ENCODE measurements at regions not wholly inside any gene's neighbourhood (a gene's known extent, or its start where the extent isn't known, plus 50 kb on each side); places are given as distances from the start of the nearest gene placed in this dataset.

GRCh38 chr16:79409978-79410377 lies 190.6 kb downstream of the MAF start:
- no peaks in the 10 kb centered on the region for H3K27me3 ChIP-seq
- H3K4me3 ChIP-seq: no peak overlapping the region
- H3K36me3 ChIP-seq: no peaks in the 10 kb centered on the region
- no peak overlapping the region for H3K27ac ChIP-seq
- 79 to 89% methylated on average over 9 of the region's 9 CpGs for WGBS, 2 donors
- no peaks in the 10 kb centered on the region for H3K4me1 ChIP-seq
- TF ChIP-seq CTCF (IDR thresholded peaks at IDR 0.05) (no peak), EP300 (IDR thresholded peaks at IDR 0.05) (no peak), POLR2A (IDR thresholded peaks at IDR 0.05) (no peak)
- no peak for DNase-seq (ENCODE audit: low spot score in 2 of 2)
- peaks cover 0 to 5% (median 0%) of the 10 kb centered on the region in 4 donors for H3K9me3 ChIP-seq

- H3K4me3 ChIP-seq: no peak overlapping the region
- no peak overlapping the region for H3K27ac ChIP-seq
- no peaks in the 10 kb centered on the region for H3K4me1 ChIP-seq
- TF ChIP-seq CTCF (IDR thresholded peaks at IDR 0.05): no peak
- no peak for TF ChIP-seq POLR2A (IDR thresholded peaks at IDR 0.05)
- TF ChIP-seq EP300 (IDR thresholded peaks at IDR 0.05): no peak
- DNase-seq (ENCODE audit: low spot score in 2 of 2): no peak
- H3K9me3 ChIP-seq: peaks cover 0 to 5% (median 0%) of the 10 kb centered on the region in 4 donors
- no peaks in the 10 kb centered on the region for H3K36me3 ChIP-seq
- 89 to 95% methylated on average over 6 of the region's 6 CpGs for WGBS, 2 donors
- H3K27me3 ChIP-seq: no peaks in the 10 kb centered on the region
Observed at GRCh38 chr16:79408355-79408754, 192.2 kb downstream of the MAF start.

- TF ChIP-seq EP300 (IDR thresholded peaks at IDR 0.05) (no peak), POLR2A (IDR thresholded peaks at IDR 0.05) (no peak), CTCF (IDR thresholded peaks at IDR 0.05) (no peak)
- H3K4me3 ChIP-seq: no peak overlapping the region
- H3K4me1 ChIP-seq: no peaks in the 10 kb centered on the region
- H3K9me3 ChIP-seq: peaks cover 0 to 5% (median 0%) of the 10 kb centered on the region in 4 donors
- 68 to 72% methylated on average over 15 of the region's 15 CpGs for WGBS, 2 donors
- no peaks in the 10 kb centered on the region for H3K36me3 ChIP-seq
- no peaks in the 10 kb centered on the region for H3K27me3 ChIP-seq
- DNase-seq (ENCODE audit: low spot score in 2 of 2): no peak
- H3K27ac ChIP-seq: no peak overlapping the region
Observed at GRCh38 chr16:79407461-79408135, 192.9 kb downstream of the MAF start.

- Histone ChIP-seq H3K4me1 (no peaks in the 10 kb centered on the region), H3K4me3 (no peak overlapping the region), H3K27ac (no peak overlapping the region), H3K27me3 (no peaks in the 10 kb centered on the region), H3K9me3 (peaks cover 0 to 5% (median 0%) of the 10 kb centered on the region in 4 donors), H3K36me3 (no peaks in the 10 kb centered on the region)
- WGBS, 2 donors: 93 to 95% methylated on average over 12 of the region's 12 CpGs
- DNase-seq (ENCODE audit: low spot score in 2 of 2): no peak
- TF ChIP-seq POLR2A (IDR thresholded peaks at IDR 0.05): no peak
- no peak for TF ChIP-seq CTCF (IDR thresholded peaks at IDR 0.05)
- no peak for TF ChIP-seq EP300 (IDR thresholded peaks at IDR 0.05)
Observed at GRCh38 chr16:79407005-79407404, 193.5 kb downstream of the MAF start.

- TF ChIP-seq EP300 (IDR thresholded peaks at IDR 0.05) (no peak), POLR2A (IDR thresholded peaks at IDR 0.05) (no peak), CTCF (IDR thresholded peaks at IDR 0.05) (no peak)
- DNase-seq (ENCODE audit: low spot score in 2 of 2): no peak
- WGBS, 2 donors: 69 to 81% methylated on average over 7 of the region's 7 CpGs
- H3K27me3 ChIP-seq: no peaks in the 10 kb centered on the region
- H3K36me3 ChIP-seq: no peaks in the 10 kb centered on the region
- peaks cover 0 to 5% (median 0%) of the 10 kb centered on the region in 4 donors for H3K9me3 ChIP-seq
- H3K27ac ChIP-seq: no peak overlapping the region
- H3K4me1 ChIP-seq: no peaks in the 10 kb centered on the region
- H3K4me3 ChIP-seq: no peak overlapping the region
Observed at GRCh38 chr16:79404571-79404970, 196.0 kb downstream of the MAF start.

Measured in tibial nerve (tissue), 4 donors.